ENCODE measurements at regions not wholly inside any gene's neighbourhood (a gene's known extent, or its start where the extent isn't known, plus 50 kb on each side); places are given as distances from the start of the nearest gene placed in this dataset.

DNA sequence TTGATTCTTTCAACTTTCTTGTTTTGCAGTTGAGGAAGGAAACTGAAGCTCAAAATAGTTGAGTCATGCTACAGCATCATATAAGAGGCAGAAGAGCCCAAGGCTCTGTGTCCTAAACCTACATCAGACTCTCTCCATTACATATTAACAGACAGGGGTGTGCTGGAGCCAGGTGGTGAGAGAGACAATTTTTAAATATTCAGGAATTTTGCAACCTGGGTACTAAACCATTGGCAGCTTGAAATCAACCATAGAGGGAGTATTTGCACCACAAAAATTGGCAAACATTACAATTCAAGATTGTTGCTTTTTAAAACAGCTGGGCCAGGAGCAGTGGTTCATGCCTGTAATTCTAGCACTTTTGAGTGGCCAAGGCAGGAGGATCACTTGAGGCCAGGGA is 65.8 kb upstream of the SOX4 start:
- Mint-ChIP-seq H3K27ac (no peak overlapping the region), H3K4me3 (ENCODE audit: low read depth) (no peak overlapping the region), H3K27me3 (ENCODE audit: low read depth) (no peaks in the 10 kb centered on the region), H3K9me3 (no peaks in the 10 kb centered on the region), H3K4me1 (ENCODE audit: low read depth) (no peaks in the 10 kb centered on the region), H3K36me3 (ENCODE audit: low read depth) (no peaks in the 10 kb centered on the region)
- DNase-seq (ENCODE audit: low spot score) = no peak
- intact Hi-C loops (cut with micrococcal nuclease) = no loop called here

GRCh38 chr6:21529431-21529830 is 64.1 kb upstream of the SOX4 start:
- Mint-ChIP-seq H3K27me3 (ENCODE audit: low read depth) (peaks cover 2% of the 10 kb centered on the region), H3K9me3 (no peaks in the 10 kb centered on the region), H3K27ac (no peak overlapping the region), H3K4me3 (ENCODE audit: low read depth) (no peak overlapping the region), H3K4me1 (ENCODE audit: low read depth) (no peaks in the 10 kb centered on the region), H3K36me3 (ENCODE audit: low read depth) (no peaks in the 10 kb centered on the region)
- intact Hi-C loops (cut with micrococcal nuclease) = no loop called here
- no peak for DNase-seq (ENCODE audit: low spot score)

DNA sequence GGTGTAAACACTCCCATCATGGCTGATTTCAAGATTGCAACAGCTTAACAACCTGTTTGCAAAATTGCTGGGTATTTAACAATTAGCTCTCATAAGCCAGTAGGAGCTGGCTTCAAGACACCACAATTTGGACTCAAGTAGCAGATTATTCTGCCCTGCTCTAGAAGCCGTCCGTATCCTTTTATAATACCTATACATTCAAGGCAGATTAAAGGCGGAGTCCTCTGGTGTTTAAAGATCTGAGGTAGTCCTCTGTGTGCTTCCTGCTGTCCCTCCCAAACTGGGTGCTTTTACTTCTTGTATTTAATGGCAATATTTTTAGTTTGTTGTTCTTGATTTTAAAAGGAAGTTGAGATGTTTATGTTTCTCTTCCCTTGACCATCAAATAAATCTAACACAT is 62.2 kb upstream of the SOX4 start:
- Mint-ChIP-seq H3K27ac (no peak overlapping the region), H3K9me3 (no peaks in the 10 kb centered on the region), H3K4me1 (ENCODE audit: low read depth) (no peaks in the 10 kb centered on the region), H3K27me3 (ENCODE audit: low read depth) (peaks cover 2% of the 10 kb centered on the region), H3K4me3 (ENCODE audit: low read depth) (no peak overlapping the region), H3K36me3 (ENCODE audit: low read depth) (no peaks in the 10 kb centered on the region)
- DNase-seq (ENCODE audit: low spot score) = no peak
- intact Hi-C loops (cut with micrococcal nuclease) = no loop called here

- no peak for DNase-seq (ENCODE audit: low spot score)
- H3K4me3 Mint-ChIP-seq (ENCODE audit: low read depth) = no peak overlapping the region
- no peak overlapping the region for H3K27ac Mint-ChIP-seq
- no peaks in the 10 kb centered on the region for H3K4me1 Mint-ChIP-seq (ENCODE audit: low read depth)
- H3K36me3 Mint-ChIP-seq (ENCODE audit: low read depth) = no peaks in the 10 kb centered on the region
- intact Hi-C loops (cut with micrococcal nuclease) = no loop called here
- peaks cover 2% of the 10 kb centered on the region for H3K27me3 Mint-ChIP-seq (ENCODE audit: low read depth)
- H3K9me3 Mint-ChIP-seq = no peaks in the 10 kb centered on the region
Measured at GRCh38 chr6:21533678-21534077, 59.9 kb upstream of the SOX4 start.

DNA sequence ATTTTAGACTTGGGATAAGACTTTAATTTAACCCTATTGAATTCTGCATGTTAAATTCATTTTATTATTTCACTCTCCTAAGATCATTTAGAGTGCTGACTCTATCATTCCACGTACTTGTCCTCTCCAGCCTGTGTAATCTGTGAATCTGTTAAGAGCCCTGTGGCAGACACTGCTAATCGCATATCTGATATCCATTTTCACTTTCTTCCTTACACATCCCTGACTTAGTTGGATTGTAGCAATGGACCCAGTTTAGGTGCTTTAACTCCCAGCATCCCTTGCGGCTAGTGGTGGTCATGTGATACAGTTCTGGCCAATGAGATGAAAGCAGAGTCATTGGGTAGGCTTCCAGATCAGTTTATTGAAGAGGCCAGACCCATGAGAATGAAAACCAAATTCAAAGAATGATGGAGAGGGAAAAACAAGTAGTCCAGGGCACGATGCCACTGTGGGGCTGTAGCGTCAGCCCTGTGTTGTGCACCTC is 57.2 kb upstream of the SOX4 start:
- Mint-ChIP-seq H3K27me3 (ENCODE audit: low read depth) (peaks cover 2% of the 10 kb centered on the region), H3K4me1 (ENCODE audit: low read depth) (no peaks in the 10 kb centered on the region), H3K9me3 (no peaks in the 10 kb centered on the region), H3K4me3 (ENCODE audit: low read depth) (no peak overlapping the region), H3K36me3 (ENCODE audit: low read depth) (no peaks in the 10 kb centered on the region), H3K27ac (no peak overlapping the region)
- intact Hi-C loops (cut with micrococcal nuclease) = no loop called here
- no peak for DNase-seq (ENCODE audit: low spot score)

- no peaks in the 10 kb centered on the region for H3K36me3 Mint-ChIP-seq (ENCODE audit: low read depth)
- DNase-seq (ENCODE audit: low spot score) = no peak
- no peaks in the 10 kb centered on the region for H3K4me1 Mint-ChIP-seq (ENCODE audit: low read depth)
- intact Hi-C loops (cut with micrococcal nuclease) = no loop called here
- no peaks in the 10 kb centered on the region for H3K9me3 Mint-ChIP-seq
- no peak overlapping the region for H3K27ac Mint-ChIP-seq
- no peak overlapping the region for H3K4me3 Mint-ChIP-seq (ENCODE audit: low read depth)
- peaks cover 2% of the 10 kb centered on the region for H3K27me3 Mint-ChIP-seq (ENCODE audit: low read depth)
Measured at GRCh38 chr6:21537637-21538036, 55.9 kb upstream of the SOX4 start.

GRCh38 chr6:21538186-21538798 is 55.3 kb upstream of the SOX4 start:
- Mint-ChIP-seq H3K36me3 (ENCODE audit: low read depth) (no peaks in the 10 kb centered on the region), H3K27ac (no peak overlapping the region), H3K4me3 (ENCODE audit: low read depth) (no peak overlapping the region), H3K27me3 (ENCODE audit: low read depth) (peaks cover 1% of the 10 kb centered on the region), H3K4me1 (ENCODE audit: low read depth) (no peaks in the 10 kb centered on the region), H3K9me3 (no peaks in the 10 kb centered on the region)
- intact Hi-C loops (cut with micrococcal nuclease) = no loop called here
- no peak for DNase-seq (ENCODE audit: low spot score)

DNA sequence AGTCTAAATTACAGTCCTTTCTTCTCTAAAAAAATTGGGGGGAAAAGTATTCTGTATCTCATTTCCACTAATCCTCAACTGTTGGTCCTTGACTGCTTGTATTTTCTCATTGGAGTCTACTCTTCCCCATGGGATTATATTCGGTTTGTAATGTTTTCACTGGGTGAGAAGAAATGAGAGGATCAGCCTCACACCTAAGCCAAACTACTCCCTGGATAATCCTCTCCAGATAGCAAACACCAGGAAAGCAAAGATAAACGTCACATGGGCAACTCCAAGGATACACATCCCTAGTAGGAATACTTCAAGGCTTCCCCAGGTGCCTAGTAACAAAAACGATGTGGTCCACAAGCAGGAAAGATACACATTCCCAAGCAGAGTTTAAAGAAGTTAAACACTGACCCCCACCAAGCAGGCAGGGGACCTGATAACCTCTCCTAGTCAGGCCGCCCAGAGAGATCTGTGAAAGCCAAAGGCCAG is 53.9 kb upstream of the SOX4 start:
- DNase-seq (ENCODE audit: low spot score) = no peak
- intact Hi-C loops (cut with micrococcal nuclease) = no loop called here

More for the DNA sequence above, 53.9 kb upstream of the SOX4 start:
- H3K4me1 Mint-ChIP-seq (ENCODE audit: low read depth) = no peaks in the 10 kb centered on the region
- H3K9me3 Mint-ChIP-seq = peaks cover 3% of the 10 kb centered on the region
- H3K27ac Mint-ChIP-seq = no peak overlapping the region
- no peaks in the 10 kb centered on the region for H3K27me3 Mint-ChIP-seq (ENCODE audit: low read depth)
- no peak overlapping the region for H3K4me3 Mint-ChIP-seq (ENCODE audit: low read depth)
- no peaks in the 10 kb centered on the region for H3K36me3 Mint-ChIP-seq (ENCODE audit: low read depth)

All from activated T-helper 2 cell treated with anti-CD3 and anti-CD28 coated beads, Interferon-gamma antibody, Interleukin-2, Interleukin-4, amounts not matched to agents 10 μg/mL and 5 μg/mL and 100 μg/mL, durations not matched to agents 14 hours and 24 hours and 36 hours (primary cell).